A204.1 (cell line): ENCODE measurements at regions not wholly inside any gene's neighbourhood (a gene's known extent, or its start where the extent isn't known, plus 50 kb on each side); places are given as distances from the start of the nearest gene placed in this dataset.
"Not testable (repeated sequence)": the region's sequence is repeated elsewhere in the genome, so short reads cannot be mapped to it uniquely, and the experiment has no call there.

Source experiments
- FAIRE-seq: peaks from 2 replicates; lab custom pipeline; 2012; peaks lifted over from hg19 to GRCh38; lab: Jason Lieb, UNC

GRCh38 chr3:175940243-175940642 lies 1081.1 kb downstream of the NAALADL2 start:
- FAIRE-seq: no peak

GRCh38 chr3:175937367-175937766 lies 1078.2 kb downstream of the NAALADL2 start:
- not testable (repeated sequence) for FAIRE-seq

DNA sequence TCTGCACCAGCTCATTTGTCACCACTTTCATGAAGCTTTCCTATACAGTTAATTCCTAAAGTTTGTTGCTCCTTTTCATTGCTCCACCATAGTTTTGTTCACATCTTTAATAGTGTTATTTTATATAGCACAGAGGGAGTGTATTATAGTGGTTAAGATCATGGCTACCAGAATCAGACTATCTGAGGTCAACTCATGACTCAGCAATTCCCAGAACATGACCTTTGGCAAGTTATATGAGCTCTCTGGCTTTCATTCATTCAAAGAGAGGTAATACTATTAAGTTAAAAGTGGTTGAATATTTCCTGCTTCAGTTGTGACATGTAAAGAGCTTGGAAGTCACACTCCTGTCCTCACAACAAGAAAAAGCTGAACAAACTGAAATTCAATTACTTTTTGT lies 1073.5 kb downstream of the NAALADL2 start:
- no peak for FAIRE-seq

- FAIRE-seq: no peak
These were observed 1060.0 kb downstream of the NAALADL2 start for GRCh38 chr3:175919133-175919532.

GRCh38 chr3:175916191-175916934 lies 1057.2 kb downstream of the NAALADL2 start:
- FAIRE-seq: no peak

- no peak for FAIRE-seq
These were observed 1055.7 kb downstream of the NAALADL2 start for GRCh38 chr3:175914785-175915184.

- no peak for FAIRE-seq
These were observed 1054.2 kb downstream of the NAALADL2 start for GRCh38 chr3:175913286-175913685.

GRCh38 chr3:175911937-175912336 lies 1052.8 kb downstream of the NAALADL2 start:
- no peak for FAIRE-seq

- no peak for FAIRE-seq
These were observed 1043.1 kb downstream of the NAALADL2 start for GRCh38 chr3:175902226-175902625.

DNA sequence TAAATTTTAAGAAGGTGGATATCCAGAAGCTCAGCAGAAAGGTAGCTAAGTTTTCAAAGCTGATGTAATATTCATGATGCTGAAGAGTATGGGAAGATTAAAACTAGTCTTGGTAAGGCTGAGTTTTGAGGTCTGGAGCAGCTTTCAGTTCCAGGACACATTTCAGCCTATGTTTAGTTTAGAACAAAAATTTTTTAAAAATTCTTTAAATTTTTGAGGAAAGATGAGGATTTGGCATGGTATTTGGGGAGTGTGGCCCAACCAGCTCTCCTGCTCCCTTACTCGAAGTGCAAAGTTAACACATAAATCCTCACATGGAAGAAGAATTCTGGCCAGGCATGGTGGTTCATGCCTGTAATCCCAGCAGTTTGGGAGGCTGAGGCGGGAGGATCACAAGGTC lies 1039.1 kb downstream of the NAALADL2 start:
- no peak for FAIRE-seq

- FAIRE-seq: no peak
These were observed 1037.5 kb downstream of the NAALADL2 start for GRCh38 chr3:175896655-175897054.

DNA sequence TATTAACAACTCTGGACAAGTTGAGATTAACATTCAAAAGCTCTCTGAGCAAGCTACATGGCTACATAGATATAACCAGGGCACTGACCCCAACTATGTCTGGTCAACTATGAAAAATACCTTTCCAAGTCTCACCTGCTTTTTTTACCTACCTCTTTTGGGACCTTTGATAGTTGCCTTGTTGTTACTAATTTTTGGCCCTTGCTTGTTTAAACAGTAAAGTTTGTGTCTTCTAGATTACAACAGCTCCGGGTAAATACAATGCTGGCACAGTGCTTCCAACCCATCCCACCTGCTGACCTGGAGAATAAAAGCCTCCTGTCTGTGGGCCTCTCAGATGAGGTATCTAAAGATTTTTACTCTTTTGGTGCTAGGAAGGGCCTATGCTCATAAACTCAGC lies 1036.6 kb downstream of the NAALADL2 start:
- no peak for FAIRE-seq

- FAIRE-seq: no peak
These were observed 1034.4 kb downstream of the NAALADL2 start for GRCh38 chr3:175893566-175893965.

GRCh38 chr3:175890066-175890465 lies 1030.9 kb downstream of the NAALADL2 start:
- no peak for FAIRE-seq

- no peak for FAIRE-seq
These were observed 1026.2 kb downstream of the NAALADL2 start for GRCh38 chr3:175885231-175885766.

- no peak for FAIRE-seq
These were observed 1020.3 kb downstream of the NAALADL2 start for GRCh38 chr3:175879417-175879816.

- no peak for FAIRE-seq
These were observed 1010.3 kb downstream of the NAALADL2 start for GRCh38 chr3:175869404-175869803.

DNA sequence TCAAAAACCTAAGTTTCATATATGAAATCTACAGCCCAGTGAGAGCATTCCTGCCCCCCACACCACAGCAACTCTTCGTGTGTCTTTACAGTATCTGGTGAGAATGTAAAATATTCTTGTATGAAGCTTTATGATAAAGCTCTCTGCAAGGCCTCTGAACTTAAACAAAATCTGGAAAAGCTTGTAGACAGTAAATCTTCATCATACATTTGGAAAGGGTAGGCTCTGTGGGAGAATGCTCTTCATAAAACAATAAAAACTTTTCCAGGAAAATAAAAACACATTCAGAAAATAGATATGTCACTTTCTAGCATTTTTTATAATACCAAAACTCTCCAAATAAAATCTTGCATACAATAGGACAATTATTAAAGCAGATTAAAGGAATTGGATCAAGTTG lies 1009.5 kb downstream of the NAALADL2 start:
- FAIRE-seq: no peak

DNA sequence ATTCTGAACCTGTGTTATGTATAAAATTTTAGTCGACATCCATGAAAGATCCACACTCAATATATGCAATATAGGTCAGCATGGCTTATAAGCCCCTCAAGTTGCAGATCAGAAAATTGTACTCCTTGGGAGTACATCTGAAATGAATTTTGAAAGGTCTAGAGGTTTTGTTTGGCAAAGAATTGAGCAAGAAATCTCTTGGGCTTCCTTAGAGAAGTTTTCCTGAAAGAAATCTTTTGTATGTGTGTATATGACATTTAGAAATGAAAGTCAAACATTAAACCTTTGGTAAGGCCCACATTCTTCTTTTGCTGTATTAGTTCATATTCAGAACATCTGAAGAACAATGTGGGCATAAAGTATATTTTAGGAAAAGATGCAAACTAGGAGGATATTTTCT lies 1006.6 kb downstream of the NAALADL2 start:
- no peak for FAIRE-seq

DNA sequence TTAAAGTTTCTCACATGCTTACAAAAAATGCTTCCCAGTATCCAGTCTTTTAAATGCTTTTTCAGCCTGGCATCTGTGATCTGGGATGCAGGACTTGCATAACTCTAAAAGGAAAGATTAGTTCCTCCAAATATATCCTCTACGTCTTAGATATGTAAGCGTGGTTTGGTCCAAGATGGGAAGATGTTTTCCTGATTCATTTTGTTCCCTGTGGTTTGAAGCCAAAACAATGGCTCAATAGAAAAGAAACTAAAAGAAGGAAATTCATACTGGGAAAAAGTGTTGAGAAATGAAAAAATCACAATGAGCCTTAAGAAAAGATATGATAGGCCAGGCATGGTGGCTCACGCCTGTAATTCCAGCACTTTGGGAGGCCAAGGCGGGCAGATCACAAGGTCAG lies 1002.8 kb downstream of the NAALADL2 start:
- no peak for FAIRE-seq
